A549 (cell line): ENCODE measurements at regions not wholly inside any gene's neighbourhood (a gene's known extent, or its start where the extent isn't known, plus 50 kb on each side); places are given as distances from the start of the nearest gene placed in this dataset.

Experiments
- ATAC-seq, 2 experiments: fragments of 200-7000 bp in 1 of 2; fragments of >200 bp in 1 of 2; cut with Nextera tagmentation in 1 of 2; cut with Tn5 transposase in 1 of 2; 3 replicates each; pipeline versions ENCODE4 v1.8.0 to v1.9.1; 2018 to 2020; ENCODE audit warnings: mild to moderate bottlenecking in 1 of 2, moderate library complexity in 1 of 2
- CTCF ChIA-PET: fragments of 300-600 bp; sonication (Branson Sonifier 250); formaldehyde crosslinking; extraction: SDS; loops from one replicate; lab custom pipeline; 2021; ENCODE audit warnings: antibody characterized with exemption, inconsistent platforms; lab: Yijun Ruan, JAX
- POLR2A ChIA-PET: fragments of 350-600 bp; formaldehyde crosslinking; extraction: SDS; loops from one replicate; lab custom pipeline; 2021; ENCODE audit warnings: antibody characterized with exemption, inconsistent platforms; lab: Yijun Ruan, JAX
- DNase-seq, 2 experiments: peaks; one replicate each; pipeline versions ENCODE4 v3.0.0 to v3.0.0-alpha.2; 2011 to 2016; ENCODE audit warnings: low read depth in 1 of 2, low spot score in 1 of 2
- FAIRE-seq: peaks from 2 replicates; lab custom pipeline; 2011; peaks lifted over from hg19 to GRCh38; lab: Jason Lieb, UNC
- H3K27ac ChIP-seq, 2 experiments: fragments of >200 bp; sonication (Bioruptor Twin); formaldehyde crosslinking; 3 replicates each; pipeline ENCODE4 v1.5.1; 2016 to 2017
- H3K4me1 ChIP-seq: fragments of >200 bp; sonication (Bioruptor Twin); formaldehyde crosslinking; 3 replicates; pipeline ENCODE4 v1.6.1; 2016
- H3K4me2 ChIP-seq: fragments of >200 bp; sonication (Bioruptor Twin); formaldehyde crosslinking; 3 replicates; pipeline ENCODE4 v1.6.1; 2016
- H3K4me3 ChIP-seq: fragments of >200 bp; sonication (Bioruptor Twin); formaldehyde crosslinking; 3 replicates; pipeline ENCODE4 v1.5.1; 2016
- H3K9me3 ChIP-seq: fragments of >200 bp; sonication (Bioruptor Twin); formaldehyde crosslinking; 3 replicates; pipeline ENCODE4 v1.6.1; 2016
- BHLHE40 ChIP-seq: IDR thresholded peaks from 2 replicates; pipeline ENCODE4 v1.6.1; 2012; ENCODE audit warnings: low read depth, low read length, inconsistent platforms
- CBX2 ChIP-seq: fragments of 200-600 bp; sonication (generic); IDR thresholded peaks from 2 replicates; pipeline ENCODE4 v1.6.1; 2016; ENCODE audit warnings: low read depth, mild to moderate bottlenecking, borderline replicate concordance
- CBX8 ChIP-seq: fragments of 200-600 bp; sonication (generic); IDR thresholded peaks from 2 replicates; pipeline ENCODE4 v1.6.1; 2016
- CEBPB ChIP-seq, 2 experiments: fragments of >200 bp in 1 of 2; sonication (Bioruptor Twin) in 1 of 2; formaldehyde crosslinking in 1 of 2; IDR thresholded peaks; 2 replicates each; pipeline ENCODE4 v1.6.1; 2012 to 2016
- EHF ChIP-seq: fragments of 250-450 bp; sonication (Bioruptor Pico); IDR thresholded peaks from 2 replicates; pipeline ENCODE4 v1.5.0; 2020; ENCODE audit warnings: mild to moderate bottlenecking
- EHMT2 ChIP-seq: fragments of 200-600 bp; sonication (generic); IDR thresholded peaks from 2 replicates; pipeline ENCODE4 v1.6.1; 2016; ENCODE audit warnings: antibody characterized with exemption, low read depth, mild to moderate bottlenecking, moderate library complexity
- FOSL2 ChIP-seq, 2 experiments: fragments of 450-650 bp in 1 of 2; fragments of >200 bp in 1 of 2; sonication (Bioruptor Twin) in 1 of 2; formaldehyde crosslinking; IDR thresholded peaks; 2 replicates each; pipeline versions ENCODE4 v1.5.0 to v1.6.1; 2016 to 2020; ENCODE audit warnings: mild to moderate bottlenecking in 1 of 2, moderate library complexity in 1 of 2
- GATA3 ChIP-seq: IDR thresholded peaks from 2 replicates; pipeline ENCODE4 v1.6.1; 2012; ENCODE audit warnings: borderline replicate concordance
- HOXB13 ChIP-seq: fragments of 250-450 bp; sonication (Bioruptor Pico); IDR thresholded peaks from 2 replicates; pipeline ENCODE4 v1.5.0; 2020; ENCODE audit warnings: low read depth, mild to moderate bottlenecking, moderate library complexity
- KDM1A ChIP-seq: fragments of 200-600 bp; sonication (generic); IDR thresholded peaks from 2 replicates; pipeline ENCODE4 v1.6.1; 2016; ENCODE audit warnings: low read depth, mild to moderate bottlenecking
- MYC ChIP-seq: IDR thresholded peaks from 2 replicates; pipeline ENCODE4 v1.6.1; 2012; ENCODE audit warnings: mild to moderate bottlenecking, inconsistent platforms, low read length, improper control_type of control experiment, borderline replicate concordance
- NPAS2 ChIP-seq: fragments of 250-450 bp; sonication (Bioruptor Pico); IDR thresholded peaks from 2 replicates; pipeline ENCODE4 v1.8.0; 2022; ENCODE audit warnings: mild to moderate bottlenecking, moderate library complexity, borderline replicate concordance
- PHF8 ChIP-seq: fragments of 200-600 bp; sonication (generic); IDR thresholded peaks from 2 replicates; pipeline ENCODE4 v1.6.1; 2016; ENCODE audit warnings: low read depth, mild to moderate bottlenecking, antibody characterized with exemption, moderate library complexity, borderline replicate concordance
- POLR2A ChIP-seq: IDR thresholded peaks from 2 replicates; pipeline ENCODE4 v1.6.1; 2012; ENCODE audit warnings: mild to moderate bottlenecking, low read length
- POLR2AphosphoS2 ChIP-seq: conservative IDR thresholded peaks from 2 replicates; pipeline ENCODE4 v1.6.1; 2012; ENCODE audit warnings: low read length, improper control_type of control experiment, inconsistent platforms
- RAD21 ChIP-seq, 2 experiments: fragments of >200 bp in 1 of 2; sonication (Bioruptor Twin) in 1 of 2; formaldehyde crosslinking in 1 of 2; IDR thresholded peaks in 1 of 2; conservative IDR thresholded peaks in 1 of 2; 2 replicates in 1 of 2; 3 replicates in 1 of 2; pipeline ENCODE4 v1.6.1; 2012 to 2018; ENCODE audit warnings: inconsistent platforms in 1 of 2
- RFX5 ChIP-seq: fragments of 450-650 bp; IDR thresholded peaks from 2 replicates; pipeline ENCODE4 v1.7.1; 2014; ENCODE audit warnings: antibody characterized with exemption, mild to moderate bottlenecking, moderate library complexity
- ZFP36 ChIP-seq: fragments of 450-650 bp; IDR thresholded peaks from 2 replicates; pipeline ENCODE4 v1.6.1; 2014; ENCODE audit warnings: borderline replicate concordance; ENCODE audit not compliant: partially characterized antibody
- ZNF302 ChIP-seq: fragments of 250-450 bp; sonication (Bioruptor Pico); IDR thresholded peaks from 2 replicates; pipeline ENCODE4 v1.9.0; 2021; ENCODE audit warnings: inconsistent platforms, mild to moderate bottlenecking, moderate library complexity
- WGBS: methylation state at CpG from one replicate; pipeline ENCODE4 v1.1.6; 2017; ENCODE audit errors: missing lambda C conversion rate; 5-methylcytosine and 5-hydroxymethylcytosine counted together
- TF ChIP-seq, protein P1 (sequence below): fragments of 200-600 bp; sonication (generic); IDR thresholded peaks from 2 replicates; pipeline ENCODE4 v1.6.1; 2016; ENCODE audit warnings: antibody characterized with exemption, mild to moderate bottlenecking, moderate library complexity
- TF ChIP-seq, protein P2 (sequence below): fragments of 450-650 bp; IDR thresholded peaks from 2 replicates; pipeline ENCODE4 v1.6.1; 2014; ENCODE audit warnings: antibody characterized with exemption
- TF ChIP-seq, protein P3 (sequence below): fragments of 250-450 bp; sonication (Bioruptor Pico); IDR thresholded peaks from 2 replicates; pipeline ENCODE4 v1.5.0; 2021; ENCODE audit warnings: mild to moderate bottlenecking, moderate library complexity, borderline replicate concordance
- TF ChIP-seq, protein P4 (sequence below): IDR thresholded peaks from 2 replicates; pipeline ENCODE4 v1.6.1; 2012; ENCODE audit warnings: low read depth, borderline replicate concordance
- TF ChIP-seq, protein P5 (sequence below): fragments of 250-450 bp; sonication (Bioruptor Pico); IDR thresholded peaks from 2 replicates; pipeline ENCODE4 v1.5.0; 2020; ENCODE audit warnings: low read depth, mild to moderate bottlenecking, moderate library complexity

DNA sequence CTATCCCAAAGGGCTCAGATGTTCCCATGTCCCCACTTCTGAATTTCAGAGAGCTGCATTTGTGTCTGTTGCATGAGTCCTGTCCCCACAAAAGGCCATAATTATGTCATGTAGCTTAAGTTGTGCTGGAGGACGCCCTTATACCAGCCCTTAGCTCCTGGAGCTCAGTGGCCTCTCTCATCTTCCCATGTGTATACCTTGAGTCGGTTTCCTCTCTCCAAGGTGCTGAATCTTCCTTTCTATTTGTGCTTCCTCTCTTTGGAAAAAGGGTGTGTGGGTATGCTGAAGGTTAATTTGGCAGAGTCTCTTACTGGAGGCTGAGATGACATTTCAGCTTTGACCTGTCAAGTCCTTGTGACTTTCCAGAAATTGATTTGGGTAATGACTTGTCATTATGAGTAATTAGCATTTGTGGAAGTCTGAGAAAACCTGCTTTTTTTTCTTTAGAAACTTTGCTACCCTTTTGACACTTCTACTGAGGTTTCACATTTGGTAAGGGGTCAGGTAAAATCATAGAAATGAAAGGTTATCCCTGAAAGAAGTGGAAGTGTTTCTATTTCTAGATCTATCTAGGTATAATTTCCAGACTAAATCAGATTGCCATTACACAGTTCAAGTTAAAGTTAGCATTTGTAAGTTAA lies 185.4 kb downstream of the ABCC12 start:
- no peak overlapping the region for H3K4me3 ChIP-seq
- H3K27ac ChIP-seq = no peak overlapping the region
- POLR2A ChIA-PET = no interaction called here
- CTCF ChIA-PET = interaction anchor here (2.1 kb wide), 1 partner anchor 11 kb away, joined by 5 read pairs; no protein-coding TSS in a partner anchor
- WGBS = 0% methylated on average over 2 of the region's 2 CpGs
- no peak overlapping the region for H3K4me2 ChIP-seq
- TF ChIP-seq NPAS2 (CRISPR knock-in tag) = no peak
- no peak for TF ChIP-seq RAD21 (conservative IDR thresholded peaks at IDR 0.05 in 1 of 2, IDR thresholded peaks at IDR 0.05 in 1 of 2)
- TF ChIP-seq, protein P1, sequence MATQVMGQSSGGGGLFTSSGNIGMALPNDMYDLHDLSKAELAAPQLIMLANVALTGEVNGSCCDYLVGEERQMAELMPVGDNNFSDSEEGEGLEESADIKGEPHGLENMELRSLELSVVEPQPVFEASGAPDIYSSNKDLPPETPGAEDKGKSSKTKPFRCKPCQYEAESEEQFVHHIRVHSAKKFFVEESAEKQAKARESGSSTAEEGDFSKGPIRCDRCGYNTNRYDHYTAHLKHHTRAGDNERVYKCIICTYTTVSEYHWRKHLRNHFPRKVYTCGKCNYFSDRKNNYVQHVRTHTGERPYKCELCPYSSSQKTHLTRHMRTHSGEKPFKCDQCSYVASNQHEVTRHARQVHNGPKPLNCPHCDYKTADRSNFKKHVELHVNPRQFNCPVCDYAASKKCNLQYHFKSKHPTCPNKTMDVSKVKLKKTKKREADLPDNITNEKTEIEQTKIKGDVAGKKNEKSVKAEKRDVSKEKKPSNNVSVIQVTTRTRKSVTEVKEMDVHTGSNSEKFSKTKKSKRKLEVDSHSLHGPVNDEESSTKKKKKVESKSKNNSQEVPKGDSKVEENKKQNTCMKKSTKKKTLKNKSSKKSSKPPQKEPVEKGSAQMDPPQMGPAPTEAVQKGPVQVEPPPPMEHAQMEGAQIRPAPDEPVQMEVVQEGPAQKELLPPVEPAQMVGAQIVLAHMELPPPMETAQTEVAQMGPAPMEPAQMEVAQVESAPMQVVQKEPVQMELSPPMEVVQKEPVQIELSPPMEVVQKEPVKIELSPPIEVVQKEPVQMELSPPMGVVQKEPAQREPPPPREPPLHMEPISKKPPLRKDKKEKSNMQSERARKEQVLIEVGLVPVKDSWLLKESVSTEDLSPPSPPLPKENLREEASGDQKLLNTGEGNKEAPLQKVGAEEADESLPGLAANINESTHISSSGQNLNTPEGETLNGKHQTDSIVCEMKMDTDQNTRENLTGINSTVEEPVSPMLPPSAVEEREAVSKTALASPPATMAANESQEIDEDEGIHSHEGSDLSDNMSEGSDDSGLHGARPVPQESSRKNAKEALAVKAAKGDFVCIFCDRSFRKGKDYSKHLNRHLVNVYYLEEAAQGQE = peak; percentile 97
- peak; percentile 96 for TF ChIP-seq EHMT2
- FAIRE-seq (no peak), DNase-seq (peak; percentile 11 to 44), ATAC-seq (peak; percentile 60 to 66; a peak in 4 of 6 replicates)
- H3K4me1 ChIP-seq = no peaks in the 10 kb centered on the region
- H3K9me3 ChIP-seq = no peaks in the 10 kb centered on the region

DNA sequence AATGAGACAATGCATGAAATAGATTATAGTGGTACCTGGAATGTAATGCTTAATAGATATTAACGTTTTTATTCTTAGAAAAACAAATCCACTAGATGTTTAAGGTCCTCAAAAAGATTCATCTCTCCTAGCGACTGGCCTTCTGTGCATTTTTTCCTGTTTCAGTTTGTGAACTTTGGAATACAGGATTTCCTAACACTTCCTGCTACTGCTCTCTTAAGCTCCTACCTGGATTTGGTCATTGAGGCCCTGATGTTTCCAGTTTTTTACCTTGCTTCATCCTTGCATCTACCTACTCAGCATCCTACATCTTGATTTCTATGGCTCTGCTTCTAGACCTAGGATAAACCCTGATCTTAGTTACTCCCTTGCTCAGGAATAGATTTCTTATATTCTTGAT lies 188.4 kb downstream of the ABCC12 start:
- CTCF ChIA-PET = no interaction called here
- FAIRE-seq = no peak
- H3K9me3 ChIP-seq = no peaks in the 10 kb centered on the region
- TF ChIP-seq EHF (CRISPR knock-in tag) (no peak), FOSL2 (IDR thresholded peaks at IDR 0.05) (no peak), FOSL2 (CRISPR knock-in tag; IDR thresholded peaks at IDR 0.05) (no peak), KDM1A (no peak), GATA3 (no peak), BHLHE40 (no peak), RFX5 (no peak), MYC (no peak), ZFP36 (no peak), POLR2A (no peak)
- TF ChIP-seq, protein P2, sequence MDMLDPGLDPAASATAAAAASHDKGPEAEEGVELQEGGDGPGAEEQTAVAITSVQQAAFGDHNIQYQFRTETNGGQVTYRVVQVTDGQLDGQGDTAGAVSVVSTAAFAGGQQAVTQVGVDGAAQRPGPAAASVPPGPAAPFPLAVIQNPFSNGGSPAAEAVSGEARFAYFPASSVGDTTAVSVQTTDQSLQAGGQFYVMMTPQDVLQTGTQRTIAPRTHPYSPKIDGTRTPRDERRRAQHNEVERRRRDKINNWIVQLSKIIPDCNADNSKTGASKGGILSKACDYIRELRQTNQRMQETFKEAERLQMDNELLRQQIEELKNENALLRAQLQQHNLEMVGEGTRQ = no peak
- TF ChIP-seq, protein P3, sequence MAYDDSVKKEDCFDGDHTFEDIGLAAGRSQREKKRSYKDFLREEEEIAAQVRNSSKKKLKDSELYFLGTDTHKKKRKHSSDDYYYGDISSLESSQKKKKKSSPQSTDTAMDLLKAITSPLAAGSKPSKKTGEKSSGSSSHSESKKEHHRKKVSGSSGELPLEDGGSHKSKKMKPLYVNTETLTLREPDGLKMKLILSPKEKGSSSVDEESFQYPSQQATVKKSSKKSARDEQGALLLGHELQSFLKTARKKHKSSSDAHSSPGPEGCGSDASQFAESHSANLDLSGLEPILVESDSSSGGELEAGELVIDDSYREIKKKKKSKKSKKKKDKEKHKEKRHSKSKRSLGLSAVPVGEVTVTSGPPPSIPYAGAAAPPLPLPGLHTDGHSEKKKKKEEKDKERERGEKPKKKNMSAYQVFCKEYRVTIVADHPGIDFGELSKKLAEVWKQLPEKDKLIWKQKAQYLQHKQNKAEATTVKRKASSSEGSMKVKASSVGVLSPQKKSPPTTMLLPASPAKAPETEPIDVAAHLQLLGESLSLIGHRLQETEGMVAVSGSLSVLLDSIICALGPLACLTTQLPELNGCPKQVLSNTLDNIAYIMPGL (CRISPR knock-in tag) = no peak
- DNase-seq = no peak
- H3K4me2 ChIP-seq = no peak overlapping the region
- no peak for ATAC-seq
- H3K27ac ChIP-seq = no peak overlapping the region
- H3K4me3 ChIP-seq = no peak overlapping the region
- 15% methylated on average over 2 of the region's 2 CpGs for WGBS
- POLR2A ChIA-PET = no interaction called here
- H3K4me1 ChIP-seq = no peaks in the 10 kb centered on the region

DNA sequence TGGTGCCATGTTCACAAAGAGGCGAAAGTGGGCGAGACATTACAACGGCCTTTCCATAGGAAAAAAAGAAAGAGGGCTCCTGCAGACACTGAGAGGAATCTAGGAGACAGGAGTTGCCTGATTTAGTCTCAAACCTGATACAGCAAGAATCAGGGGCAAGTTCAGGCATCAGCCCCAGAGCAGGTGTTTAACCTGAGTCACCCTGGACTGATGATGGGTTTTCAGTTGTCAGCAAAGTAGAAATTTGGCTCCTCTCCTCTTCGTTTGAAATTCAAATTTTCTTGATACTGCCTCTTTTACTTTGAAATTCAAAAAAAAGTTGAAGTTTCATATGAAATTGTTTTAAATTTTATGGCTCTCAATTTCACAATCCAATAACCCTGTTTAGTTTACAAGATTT lies 189.5 kb downstream of the ABCC12 start:
- H3K4me2 ChIP-seq = no peak overlapping the region
- DNase-seq = no peak
- TF ChIP-seq CBX2 = no peak
- TF ChIP-seq MYC = no peak
- TF ChIP-seq HOXB13 = no peak
- no peak for TF ChIP-seq ZNF302 (CRISPR knock-in tag)
- TF ChIP-seq, protein P4, sequence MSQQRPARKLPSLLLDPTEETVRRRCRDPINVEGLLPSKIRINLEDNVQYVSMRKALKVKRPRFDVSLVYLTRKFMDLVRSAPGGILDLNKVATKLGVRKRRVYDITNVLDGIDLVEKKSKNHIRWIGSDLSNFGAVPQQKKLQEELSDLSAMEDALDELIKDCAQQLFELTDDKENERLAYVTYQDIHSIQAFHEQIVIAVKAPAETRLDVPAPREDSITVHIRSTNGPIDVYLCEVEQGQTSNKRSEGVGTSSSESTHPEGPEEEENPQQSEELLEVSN = no peak
- TF ChIP-seq POLR2AphosphoS2 = no peak
- TF ChIP-seq EHMT2 = no peak
- no peak for TF ChIP-seq PHF8
- no peak for TF ChIP-seq ZFP36
- TF ChIP-seq, protein P5, sequence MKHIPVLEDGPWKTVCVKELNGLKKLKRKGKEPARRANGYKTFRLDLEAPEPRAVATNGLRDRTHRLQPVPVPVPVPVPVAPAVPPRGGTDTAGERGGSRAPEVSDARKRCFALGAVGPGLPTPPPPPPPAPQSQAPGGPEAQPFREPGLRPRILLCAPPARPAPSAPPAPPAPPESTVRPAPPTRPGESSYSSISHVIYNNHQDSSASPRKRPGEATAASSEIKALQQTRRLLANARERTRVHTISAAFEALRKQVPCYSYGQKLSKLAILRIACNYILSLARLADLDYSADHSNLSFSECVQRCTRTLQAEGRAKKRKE (CRISPR knock-in tag) = no peak
- no peak for TF ChIP-seq CEBPB (IDR thresholded peaks at IDR 0.05)
- no peak for TF ChIP-seq CBX8
- TF ChIP-seq, all 56 proteins: peak for 0
- Histone ChIP-seq H3K4me3 (no peak overlapping the region), H3K27ac (no peak overlapping the region), H3K4me1 (no peaks in the 10 kb centered on the region), H3K9me3 (no peaks in the 10 kb centered on the region)
- 57% methylated on average over 4 of the region's 4 CpGs for WGBS
- ChIA-PET POLR2A (no interaction called here), CTCF (no interaction called here)
- ATAC-seq (no peak), FAIRE-seq (no peak)
